Fibroblast of lung (primary cell): ENCODE measurements at regions not wholly inside any gene's neighbourhood (a gene's known extent, or its start where the extent isn't known, plus 50 kb on each side); places are given as distances from the start of the nearest gene placed in this dataset.
A peak's percentile ranks its signal among the peaks of the same experiment; 100 is the strongest.

Source experiments
- DNase-seq, 2 donors: peaks; one replicate each; pipeline versions ENCODE4 v3.0.0 to v3.0.0-alpha.2; 2010; ENCODE audit warnings: low read depth in 2 of 2
- H2AFZ ChIP-seq: 2 replicates; pipeline ENCODE4 v1.5.1; 2012; ENCODE audit warnings: low read length, control low read depth, inconsistent platforms
- H3K27ac ChIP-seq: 2 replicates; pipeline ENCODE4 v1.5.1; 2011; ENCODE audit warnings: low read length, control low read depth; ENCODE audit not compliant: insufficient read depth
- H3K27me3 ChIP-seq: 2 replicates; pipeline ENCODE4 v1.5.1; 2011; ENCODE audit warnings: mild to moderate bottlenecking, low read length; ENCODE audit not compliant: control insufficient read depth, insufficient read depth
- H3K36me3 ChIP-seq: 2 replicates; pipeline ENCODE4 v1.5.1; 2011; ENCODE audit warnings: low read length; ENCODE audit not compliant: control insufficient read depth, insufficient read depth
- H3K4me1 ChIP-seq: 2 replicates; pipeline ENCODE4 v1.5.1; 2011; ENCODE audit warnings: low read length; ENCODE audit not compliant: control insufficient read depth, insufficient read depth; ENCODE audit errors: extremely low read depth
- H3K4me2 ChIP-seq: 2 replicates; pipeline ENCODE4 v1.5.1; 2011; ENCODE audit warnings: low read length, control low read depth; ENCODE audit not compliant: insufficient read depth; ENCODE audit errors: extremely low read depth
- H3K4me3 ChIP-seq, 4 experiments: fragments of 200-600 bp in 1 of 4; sonication (generic) in 1 of 4; replicated peaks in 1 of 4; 2 replicates each; pipeline ENCODE4 v1.5.1; 2011 to 2016; ENCODE audit warnings: low read length in 4 of 4, low read depth in 3 of 4, mild to moderate bottlenecking in 3 of 4, control low read depth in 2 of 4, inconsistent platforms in 1 of 4, mixed read lengths in 1 of 4; ENCODE audit not compliant: insufficient read depth in 1 of 4; ENCODE audit errors: control extremely low read depth in 1 of 4
- H3K79me2 ChIP-seq: 2 replicates; pipeline ENCODE4 v1.5.1; 2012; ENCODE audit warnings: mild to moderate bottlenecking, low read length, inconsistent platforms; ENCODE audit not compliant: control insufficient read depth, insufficient read depth
- H3K9ac ChIP-seq: 2 replicates; pipeline ENCODE4 v1.5.1; 2011; ENCODE audit warnings: mild to moderate bottlenecking, low read length, control low read depth; ENCODE audit not compliant: insufficient read depth
- H3K9me3 ChIP-seq: 2 replicates; pipeline ENCODE4 v1.5.1; 2012; ENCODE audit warnings: low read depth, low read length; ENCODE audit not compliant: control insufficient read depth, insufficient read depth
- H4K20me1 ChIP-seq: 2 replicates; pipeline ENCODE4 v1.5.1; 2011; ENCODE audit warnings: low read length; ENCODE audit not compliant: control insufficient read depth, insufficient read depth; ENCODE audit errors: extremely low read depth
- CTCF ChIP-seq, 2 donors: IDR thresholded peaks in 1 of 2; conservative IDR thresholded peaks in 1 of 2; 1 replicate in 1 of 2; 2 replicates in 1 of 2; pipeline ENCODE4 v1.5.1; 2011 to 2012; ENCODE audit warnings: low read length in 2 of 2, control low read depth in 1 of 2, inconsistent platforms in 1 of 2, low read depth in 1 of 2, mild to moderate bottlenecking in 1 of 2
- EZH2 ChIP-seq: IDR thresholded peaks from 2 replicates; pipeline ENCODE4 v1.5.1; 2012; ENCODE audit warnings: low read length, control low read depth, mild to moderate bottlenecking; ENCODE audit errors: missing control alignments

GRCh38 chr18:41886126-41886807 is 68.8 kb upstream of the PIK3C3 start:
- H3K9me3 ChIP-seq: no peaks in the 10 kb centered on the region
- H3K4me3 ChIP-seq: no peak overlapping the region
- no peak overlapping the region for H2AFZ ChIP-seq
- no peak overlapping the region for H3K4me2 ChIP-seq
- TF ChIP-seq CTCF (conservative IDR thresholded peaks at IDR 0.05 in 1 of 2, IDR thresholded peaks at IDR 0.05 in 1 of 2; ENCODE audit: low read depth in 1 of 2, low read length in 2 of 2) (no peak), EZH2 (no peak)
- H3K27ac ChIP-seq: no peak overlapping the region
- H3K27me3 ChIP-seq: no peaks in the 10 kb centered on the region
- H3K9ac ChIP-seq: no peak overlapping the region
- no peak for DNase-seq
- H3K79me2 ChIP-seq: no peaks in the 10 kb centered on the region
- H4K20me1 ChIP-seq: no peaks in the 10 kb centered on the region
- H3K4me1 ChIP-seq: no peaks in the 10 kb centered on the region
- no peaks in the 10 kb centered on the region for H3K36me3 ChIP-seq

- H3K9ac ChIP-seq: no peak overlapping the region
- no peaks in the 10 kb centered on the region for H3K79me2 ChIP-seq
- H3K27me3 ChIP-seq: no peaks in the 10 kb centered on the region
- H3K9me3 ChIP-seq: no peaks in the 10 kb centered on the region
- no peak overlapping the region for H2AFZ ChIP-seq
- no peak overlapping the region for H3K4me3 ChIP-seq
- TF ChIP-seq EZH2: no peak
- no peak for TF ChIP-seq CTCF (conservative IDR thresholded peaks at IDR 0.05 in 1 of 2, IDR thresholded peaks at IDR 0.05 in 1 of 2; ENCODE audit: low read depth in 1 of 2, low read length in 2 of 2)
- peak; percentile 21 to 77 for DNase-seq
- H3K4me2 ChIP-seq: no peak overlapping the region
- H3K27ac ChIP-seq: no peak overlapping the region
- no peaks in the 10 kb centered on the region for H3K4me1 ChIP-seq
- H4K20me1 ChIP-seq: no peaks in the 10 kb centered on the region
- H3K36me3 ChIP-seq: no peaks in the 10 kb centered on the region
Observed at GRCh38 chr18:41881285-41881684, 73.7 kb upstream of the PIK3C3 start.

GRCh38 chr18:41879256-41879655 is 75.8 kb upstream of the PIK3C3 start:
- Histone ChIP-seq H3K27me3 (no peaks in the 10 kb centered on the region), H3K4me1 (no peaks in the 10 kb centered on the region), H3K27ac (no peak overlapping the region), H3K9me3 (no peaks in the 10 kb centered on the region), H3K4me2 (no peak overlapping the region), H4K20me1 (no peaks in the 10 kb centered on the region), H3K9ac (no peak overlapping the region), H3K4me3 (no peak overlapping the region), H2AFZ (no peak overlapping the region), H3K79me2 (no peaks in the 10 kb centered on the region), H3K36me3 (no peaks in the 10 kb centered on the region)
- no peak for DNase-seq
- TF ChIP-seq EZH2 (no peak), CTCF (conservative IDR thresholded peaks at IDR 0.05 in 1 of 2, IDR thresholded peaks at IDR 0.05 in 1 of 2; ENCODE audit: low read depth in 1 of 2, low read length in 2 of 2) (no peak)
